Brain microvascular endothelial cell (primary cell): ENCODE measurements at regions not wholly inside any gene's neighbourhood (a gene's known extent, or its start where the extent isn't known, plus 50 kb on each side); places are given as distances from the start of the nearest gene placed in this dataset.

Experiments
- DNase-seq: peaks from one replicate; pipeline ENCODE4 v3.0.0-alpha.2; 2020
- H3K27ac ChIP-seq: fragments of 250-450 bp; sonication (Bioruptor Pico); 2 replicates; pipeline ENCODE4 v1.5.1; 2020; ENCODE audit warnings: mild to moderate bottlenecking, moderate library complexity
- H3K27me3 ChIP-seq: fragments of 250-450 bp; sonication (Bioruptor Pico); replicated peaks from 2 replicates; pipeline ENCODE4 v1.5.1; 2020; ENCODE audit warnings: mild to moderate bottlenecking
- H3K36me3 ChIP-seq: fragments of 250-450 bp; sonication (Bioruptor Pico); replicated peaks from 2 replicates; pipeline ENCODE4 v1.5.1; 2020; ENCODE audit warnings: mild to moderate bottlenecking
- H3K4me3 ChIP-seq: 2 replicates; pipeline ENCODE4 v1.5.1; 2011; ENCODE audit warnings: low read depth, mild to moderate bottlenecking, control low read depth, low read length, moderate library complexity
- CTCF ChIP-seq: IDR thresholded peaks from 2 replicates; pipeline ENCODE4 v1.5.1; 2011; ENCODE audit warnings: low read depth, mild to moderate bottlenecking, moderate library complexity, low read length, control low read depth, inconsistent platforms; ENCODE audit errors: missing control alignments
- in situ Hi-C: cut with HindIII; loops from 2 replicates; pipeline ENCODE4 v1.10.0; 2017; ENCODE audit warnings: low sequenced_read_pairs, low pct_ligation_motif_present

GRCh38 chr2:12350821-12351220 is 365.9 kb upstream of the TRIB2 start:
- in situ Hi-C loops = no loop called here

GRCh38 chr2:12352889-12353288 is 363.8 kb upstream of the TRIB2 start:
- no peaks in the 10 kb centered on the region for H3K36me3 ChIP-seq
- H3K27ac ChIP-seq = no peak overlapping the region
- no peak overlapping the region for H3K4me3 ChIP-seq
- in situ Hi-C loops = no loop called here
- no peak for TF ChIP-seq CTCF
- no peak for DNase-seq
- no peaks in the 10 kb centered on the region for H3K27me3 ChIP-seq

More at GRCh38 chr2:12350821-12351220, 365.9 kb upstream of the TRIB2 start:
- no peaks in the 10 kb centered on the region for H3K27me3 ChIP-seq
- H3K27ac ChIP-seq = no peak overlapping the region
- TF ChIP-seq CTCF = no peak
- no peak for DNase-seq
- no peaks in the 10 kb centered on the region for H3K36me3 ChIP-seq
- no peak overlapping the region for H3K4me3 ChIP-seq

GRCh38 chr2:12361506-12361905 is 355.2 kb upstream of the TRIB2 start:
- Histone ChIP-seq H3K4me3 (no peak overlapping the region), H3K36me3 (no peaks in the 10 kb centered on the region), H3K27me3 (no peaks in the 10 kb centered on the region), H3K27ac (no peak overlapping the region)
- no peak for DNase-seq
- no peak for TF ChIP-seq CTCF
- in situ Hi-C loops = no loop called here

- no peak overlapping the region for H3K27ac ChIP-seq
- H3K36me3 ChIP-seq = no peaks in the 10 kb centered on the region
- in situ Hi-C loops = no loop called here
- H3K27me3 ChIP-seq = no peaks in the 10 kb centered on the region
- TF ChIP-seq CTCF = no peak
- no peak for DNase-seq
- no peak overlapping the region for H3K4me3 ChIP-seq
These were observed 353.6 kb upstream of the TRIB2 start for GRCh38 chr2:12363138-12363537.

GRCh38 chr2:12363569-12363968 is 353.2 kb upstream of the TRIB2 start:
- Histone ChIP-seq H3K4me3 (no peak overlapping the region), H3K27ac (no peak overlapping the region), H3K27me3 (no peaks in the 10 kb centered on the region), H3K36me3 (no peaks in the 10 kb centered on the region)
- DNase-seq = no peak
- in situ Hi-C loops = no loop called here
- TF ChIP-seq CTCF = no peak

- in situ Hi-C loops = no loop called here
- no peaks in the 10 kb centered on the region for H3K36me3 ChIP-seq
- DNase-seq = no peak
- no peak overlapping the region for H3K4me3 ChIP-seq
- no peaks in the 10 kb centered on the region for H3K27me3 ChIP-seq
- no peak for TF ChIP-seq CTCF
- H3K27ac ChIP-seq = no peak overlapping the region
These were observed 347.2 kb upstream of the TRIB2 start for GRCh38 chr2:12369566-12369965.
